T1000 (cell line): ENCODE measurements at regions not wholly inside any gene's neighbourhood (a gene's known extent, or its start where the extent isn't known, plus 50 kb on each side); places are given as distances from the start of the nearest gene placed in this dataset.

Experiments
- DNase-seq: peaks from one replicate; lab custom pipeline; 2025; ENCODE audit warnings: mixed read lengths; lab: John Stamatoyannopoulos, UW

- no peak for DNase-seq
Observed at GRCh38 chr2:103268841-103269498, 507.1 kb downstream of the TMEM182 start.

GRCh38 chr2:103276869-103277268 is 515.0 kb downstream of the TMEM182 start:
- no peak for DNase-seq

GRCh38 chr2:103284750-103285149 is 522.9 kb downstream of the TMEM182 start:
- DNase-seq = no peak

GRCh38 chr2:103285354-103285753 is 523.5 kb downstream of the TMEM182 start:
- no peak for DNase-seq

GRCh38 chr2:103287746-103288145 is 525.9 kb downstream of the TMEM182 start:
- DNase-seq = no peak

- no peak for DNase-seq
Observed at GRCh38 chr2:103288696-103289095, 526.9 kb downstream of the TMEM182 start.

- DNase-seq = no peak
Observed at GRCh38 chr2:103289105-103289725, 527.4 kb downstream of the TMEM182 start.

- DNase-seq = no peak
Observed at GRCh38 chr2:103292573-103292972, 530.7 kb downstream of the TMEM182 start.

GRCh38 chr2:103293067-103293741 is 531.4 kb downstream of the TMEM182 start:
- DNase-seq = no peak

GRCh38 chr2:103293742-103294077 is 531.9 kb downstream of the TMEM182 start:
- no peak for DNase-seq

- DNase-seq = no peak
Observed at GRCh38 chr2:103294420-103294819, 532.6 kb downstream of the TMEM182 start.

- no peak for DNase-seq
Observed at GRCh38 chr2:103295591-103295990, 533.8 kb downstream of the TMEM182 start.

GRCh38 chr2:103324671-103325070 is 562.8 kb downstream of the TMEM182 start:
- no peak for DNase-seq

- DNase-seq = no peak
Observed at GRCh38 chr2:103327386-103327785, 565.6 kb downstream of the TMEM182 start.

- DNase-seq = no peak
Observed at GRCh38 chr2:103327966-103328365, 566.1 kb downstream of the TMEM182 start.

- no peak for DNase-seq
Observed at GRCh38 chr2:103335403-103335802, 573.6 kb downstream of the TMEM182 start.

GRCh38 chr2:103338819-103339218 is 577.0 kb downstream of the TMEM182 start:
- DNase-seq = no peak

- DNase-seq = no peak
Observed at GRCh38 chr2:103346780-103347179, 584.9 kb downstream of the TMEM182 start.

- DNase-seq = no peak
Observed at GRCh38 chr2:103353774-103354173, 591.9 kb downstream of the TMEM182 start.

- DNase-seq = no peak
Observed at GRCh38 chr2:103355287-103355686, 593.5 kb downstream of the TMEM182 start.

- DNase-seq = no peak
Observed at GRCh38 chr2:103361712-103362111, 599.9 kb downstream of the TMEM182 start.

- DNase-seq = no peak
Observed at GRCh38 chr2:103363639-103364038, 601.8 kb downstream of the TMEM182 start.

- no peak for DNase-seq
Observed at GRCh38 chr2:103364177-103364576, 602.3 kb downstream of the TMEM182 start.
